Tibial artery (tissue), 4 donors: ENCODE measurements at regions not wholly inside any gene's neighbourhood (a gene's known extent, or its start where the extent isn't known, plus 50 kb on each side); places are given as distances from the start of the nearest gene placed in this dataset.

Experiments used
- DNase-seq, 2 donors: peaks; one replicate each; pipeline ENCODE4 v3.0.0-alpha.2; 2019
- H3K27ac ChIP-seq, 2 donors: fragments of 200-600 bp; sonication (generic) in 1 of 2; 1 replicate in 1 of 2; 2 replicates in 1 of 2; pipeline ENCODE4 v1.5.1; 2018 to 2019; ENCODE audit warnings: mild to moderate bottlenecking in 1 of 2
- H3K27me3 ChIP-seq, 2 donors: fragments of 200-600 bp; sonication (generic) in 1 of 2; one replicate each; pipeline versions ENCODE4 v1.5.1 to v1.6.0; 2016 to 2019
- H3K36me3 ChIP-seq, 3 donors: fragments of 200-600 bp; sonication (generic) in 2 of 3; one replicate each; pipeline ENCODE4 v1.5.1; 2016 to 2019; ENCODE audit warnings: mild to moderate bottlenecking in 2 of 3
- H3K4me1 ChIP-seq, 4 donors: fragments of 200-600 bp; sonication (generic) in 2 of 4; 1 replicate in 3 of 4; 2 replicates in 1 of 4; pipeline ENCODE4 v1.5.1; 2016 to 2019
- H3K4me3 ChIP-seq, 2 donors: fragments of 200-600 bp; sonication (generic) in 1 of 2; 1 replicate in 1 of 2; 2 replicates in 1 of 2; pipeline ENCODE4 v1.5.1; 2018 to 2019; ENCODE audit warnings: mild to moderate bottlenecking in 2 of 2
- H3K9me3 ChIP-seq, 3 donors: fragments of 200-600 bp; sonication (generic) in 1 of 3; one replicate each; pipeline ENCODE4 v1.5.1; 2016 to 2019
- intact Hi-C: fragments of 100-400 bp; cut with DNase I; formaldehyde crosslinking; loops from one replicate; pipeline ENCODE4 v1.15.0; 2023; ENCODE audit warnings: low total_unique reads
- TF ChIP-seq, protein P1 (sequence below), 2 experiments: fragments of 200-600 bp in 1 of 2; fragments of 450-650 bp in 1 of 2; IDR thresholded peaks; one replicate each; pipeline ENCODE4 v1.5.1; 2017 to 2019; ENCODE audit warnings: antibody characterized with exemption in 2 of 2, mild to moderate bottlenecking in 1 of 2, moderate library complexity in 1 of 2

GRCh38 chr1:208791456-208791855 lies 547.3 kb upstream of the PLXNA2 start:
- H3K36me3 ChIP-seq = no peaks in the 10 kb centered on the region
- H3K9me3 ChIP-seq = no peaks in the 10 kb centered on the region
- H3K4me3 ChIP-seq = no peak overlapping the region
- no peaks in the 10 kb centered on the region for H3K4me1 ChIP-seq
- intact Hi-C loops = no loop called here
- no peak for DNase-seq
- H3K27ac ChIP-seq = no peak overlapping the region
- TF ChIP-seq, protein P1, sequence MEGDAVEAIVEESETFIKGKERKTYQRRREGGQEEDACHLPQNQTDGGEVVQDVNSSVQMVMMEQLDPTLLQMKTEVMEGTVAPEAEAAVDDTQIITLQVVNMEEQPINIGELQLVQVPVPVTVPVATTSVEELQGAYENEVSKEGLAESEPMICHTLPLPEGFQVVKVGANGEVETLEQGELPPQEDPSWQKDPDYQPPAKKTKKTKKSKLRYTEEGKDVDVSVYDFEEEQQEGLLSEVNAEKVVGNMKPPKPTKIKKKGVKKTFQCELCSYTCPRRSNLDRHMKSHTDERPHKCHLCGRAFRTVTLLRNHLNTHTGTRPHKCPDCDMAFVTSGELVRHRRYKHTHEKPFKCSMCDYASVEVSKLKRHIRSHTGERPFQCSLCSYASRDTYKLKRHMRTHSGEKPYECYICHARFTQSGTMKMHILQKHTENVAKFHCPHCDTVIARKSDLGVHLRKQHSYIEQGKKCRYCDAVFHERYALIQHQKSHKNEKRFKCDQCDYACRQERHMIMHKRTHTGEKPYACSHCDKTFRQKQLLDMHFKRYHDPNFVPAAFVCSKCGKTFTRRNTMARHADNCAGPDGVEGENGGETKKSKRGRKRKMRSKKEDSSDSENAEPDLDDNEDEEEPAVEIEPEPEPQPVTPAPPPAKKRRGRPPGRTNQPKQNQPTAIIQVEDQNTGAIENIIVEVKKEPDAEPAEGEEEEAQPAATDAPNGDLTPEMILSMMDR (IDR thresholded peaks at IDR 0.05) = no peak
- H3K27me3 ChIP-seq = no peaks in the 10 kb centered on the region

DNA sequence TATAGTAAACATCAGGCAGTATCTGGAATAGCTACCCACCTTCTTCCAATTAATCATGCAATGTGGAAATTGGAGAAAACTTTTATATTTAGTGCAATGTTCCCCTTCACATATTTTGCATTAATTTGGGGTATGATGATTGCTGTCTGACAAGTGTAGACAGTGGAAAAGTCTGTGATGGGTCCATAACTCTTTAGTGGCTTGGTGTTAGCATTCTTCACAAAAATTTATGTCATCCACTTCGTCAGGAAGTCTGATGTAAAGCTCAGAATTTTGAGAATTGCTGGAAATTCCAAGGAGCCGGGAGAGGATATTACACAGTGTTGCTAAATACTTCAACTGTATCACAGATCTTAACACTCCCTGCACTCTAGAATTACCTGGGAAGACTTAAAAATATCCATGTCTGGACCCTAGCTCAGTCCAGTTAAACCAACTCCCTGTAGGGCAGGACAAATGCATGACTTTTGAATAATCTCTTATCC lies 549.7 kb upstream of the PLXNA2 start:
- Histone ChIP-seq H3K27ac (no peak overlapping the region), H3K9me3 (no peaks in the 10 kb centered on the region), H3K27me3 (no peaks in the 10 kb centered on the region), H3K4me3 (no peak overlapping the region), H3K36me3 (no peaks in the 10 kb centered on the region), H3K4me1 (no peaks in the 10 kb centered on the region)
- intact Hi-C loops = no loop called here
- TF ChIP-seq, protein P1 (IDR thresholded peaks at IDR 0.05) = no peak
- DNase-seq = no peak

DNA sequence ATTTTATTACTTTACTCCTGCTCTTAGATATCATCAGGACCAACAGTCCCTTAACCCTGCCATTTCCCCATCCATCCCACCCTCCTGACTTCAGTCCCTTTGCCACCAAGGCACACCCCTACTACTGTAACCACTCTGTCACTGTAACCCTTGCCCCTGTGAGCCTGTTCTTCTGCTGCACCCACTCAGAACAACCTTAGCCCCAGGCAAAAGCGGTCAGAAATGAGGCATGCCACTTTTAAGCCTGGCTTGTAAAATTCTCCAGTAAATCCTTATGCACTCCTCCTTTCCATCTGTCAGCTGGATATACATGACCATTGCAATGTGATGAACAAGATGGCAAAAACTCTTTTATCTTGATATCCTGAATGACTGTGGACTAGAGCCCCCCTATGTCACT lies 555.0 kb upstream of the PLXNA2 start:
- Histone ChIP-seq H3K4me3 (no peak overlapping the region), H3K27me3 (no peaks in the 10 kb centered on the region), H3K36me3 (no peaks in the 10 kb centered on the region), H3K27ac (no peak overlapping the region), H3K9me3 (no peaks in the 10 kb centered on the region), H3K4me1 (no peaks in the 10 kb centered on the region)
- no peak for DNase-seq
- intact Hi-C loops = no loop called here
- TF ChIP-seq, protein P1 (IDR thresholded peaks at IDR 0.05) = no peak

GRCh38 chr1:208803011-208803811 lies 559.0 kb upstream of the PLXNA2 start:
- DNase-seq = no peak
- intact Hi-C loops = no loop called here

DNA sequence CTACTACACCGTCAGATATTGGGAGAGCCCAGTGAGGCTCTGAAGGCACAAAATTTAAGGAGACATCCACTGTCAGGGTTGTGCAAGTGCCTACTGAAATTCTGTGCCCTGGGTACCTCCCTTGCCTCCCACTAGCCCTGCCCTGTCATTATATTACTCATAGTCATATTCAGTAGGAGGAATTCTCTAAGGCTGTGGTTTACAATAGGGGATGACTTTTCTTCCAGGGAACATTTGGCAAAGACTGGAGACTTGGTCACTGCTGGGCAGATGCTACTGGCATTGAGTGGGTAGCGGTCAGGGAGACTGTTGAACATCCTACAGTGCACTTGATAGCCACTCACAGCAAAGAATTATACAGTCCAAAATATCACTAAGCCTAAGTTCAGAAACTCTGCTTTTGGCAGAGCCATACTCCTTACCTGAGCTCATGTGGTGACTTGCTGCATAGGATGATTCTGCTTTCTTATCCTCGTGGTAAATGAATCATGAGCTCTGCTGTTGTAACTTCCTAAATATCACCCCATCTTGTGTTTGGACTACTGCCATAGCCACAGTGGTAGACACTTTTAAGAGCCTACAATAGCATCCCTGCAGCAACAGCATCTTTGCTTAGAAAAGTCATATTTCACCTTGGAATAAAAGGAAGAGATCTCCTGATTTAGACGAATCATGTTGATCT lies 563.4 kb upstream of the PLXNA2 start:
- Histone ChIP-seq H3K9me3 (no peaks in the 10 kb centered on the region), H3K27me3 (no peaks in the 10 kb centered on the region), H3K27ac (no peak overlapping the region), H3K4me1 (no peaks in the 10 kb centered on the region), H3K36me3 (no peaks in the 10 kb centered on the region), H3K4me3 (no peak overlapping the region)
- DNase-seq = no peak
- intact Hi-C loops = no loop called here
- TF ChIP-seq, protein P1 (IDR thresholded peaks at IDR 0.05) = no peak

More at GRCh38 chr1:208803011-208803811, 559.0 kb upstream of the PLXNA2 start:
- H3K9me3 ChIP-seq = no peaks in the 10 kb centered on the region
- H3K27me3 ChIP-seq = no peaks in the 10 kb centered on the region
- no peaks in the 10 kb centered on the region for H3K4me1 ChIP-seq
- no peak overlapping the region for H3K27ac ChIP-seq
- no peaks in the 10 kb centered on the region for H3K36me3 ChIP-seq
- no peak overlapping the region for H3K4me3 ChIP-seq
- TF ChIP-seq, protein P1 (IDR thresholded peaks at IDR 0.05) = no peak
